B cell (primary cell): ENCODE measurements at regions not wholly inside any gene's neighbourhood (a gene's known extent, or its start where the extent isn't known, plus 50 kb on each side); places are given as distances from the start of the nearest gene placed in this dataset.

Experiments used
- ATAC-seq: fragments of 200-7000 bp; cut with Tn5 transposase; one replicate; pipeline ENCODE4 v1.10.0; 2021; ENCODE audit warnings: low read depth, mild to moderate bottlenecking, moderate number of reproducible peaks, moderate library complexity
- CTCF ChIA-PET: fragments of 350-600 bp; sonication (Branson Sonifier 250); formaldehyde crosslinking; loops from one replicate; lab custom pipeline; 2021; ENCODE audit warnings: antibody characterized with exemption, inconsistent platforms; lab: Charles Lee
- POLR2A ChIA-PET: fragments of 350-600 bp; sonication (Branson Sonifier 250); formaldehyde crosslinking; loops from one replicate; lab custom pipeline; 2021; ENCODE audit warnings: antibody characterized with exemption; lab: Charles Lee
- DNase-seq: peaks from one replicate; pipeline ENCODE4 v3.0.0; 2013
- H2AFZ ChIP-seq: 2 replicates; pipeline ENCODE4 v1.6.1; 2012; ENCODE audit warnings: mild to moderate bottlenecking, low read depth, low read length; ENCODE audit not compliant: insufficient read depth, poor library complexity, severe bottlenecking
- H3K27ac ChIP-seq, 2 donors: 1 replicate in 1 of 2; 2 replicates in 1 of 2; pipeline ENCODE4 v1.5.1; 2012 to 2013; ENCODE audit warnings: low read length in 2 of 2, mild to moderate bottlenecking in 2 of 2, moderate library complexity in 1 of 2
- H3K27me3 ChIP-seq, 4 experiments: fragments of 200-600 bp in 1 of 4; sonication (generic) in 1 of 4; replicated peaks in 1 of 4; 1 replicate in 2 of 4; 2 replicates in 2 of 4; pipeline versions ENCODE4 v1.6.1 to v1.7.0; 2013 to 2016; ENCODE audit warnings: low read length in 3 of 4, mild to moderate bottlenecking in 2 of 4, mixed read lengths in 1 of 4, moderate library complexity in 1 of 4; ENCODE audit not compliant: insufficient read depth in 4 of 4, control insufficient read depth in 3 of 4; ENCODE audit errors: control extremely low read depth in 1 of 4
- H3K36me3 ChIP-seq, 2 experiments: replicated peaks in 1 of 2; 1 replicate in 1 of 2; 2 replicates in 1 of 2; pipeline versions ENCODE4 v1.6.1 to v1.7.1; 2013; ENCODE audit warnings: low read length in 1 of 2; ENCODE audit not compliant: insufficient read depth in 2 of 2, control insufficient read depth in 1 of 2; ENCODE audit errors: control extremely low read depth in 1 of 2, extremely low read depth in 1 of 2
- H3K4me1 ChIP-seq, 2 donors: fragments of 200-600 bp in 1 of 2; sonication (generic) in 1 of 2; 1 replicate in 1 of 2; 2 replicates in 1 of 2; pipeline versions ENCODE4 v1.5.1 to v1.6.1; 2013 to 2017; ENCODE audit warnings: low read length in 2 of 2; ENCODE audit not compliant: control insufficient read depth in 2 of 2, insufficient read depth in 2 of 2
- H3K4me2 ChIP-seq: replicated peaks from 2 replicates; pipeline ENCODE3; 2012; ENCODE audit warnings: mild to moderate bottlenecking, low read depth, low read length; ENCODE audit not compliant: poor library complexity, severe bottlenecking
- H3K4me3 ChIP-seq, 5 experiments: fragments of 200-600 bp in 1 of 5; sonication (generic) in 1 of 5; 1 replicate in 3 of 5; 2 replicates in 2 of 5; pipeline versions ENCODE4 v1.5.1 to v1.7.0; 2011 to 2016; ENCODE audit warnings: low read length in 4 of 5, mild to moderate bottlenecking in 4 of 5, low read depth in 2 of 5, control low read depth in 1 of 5, moderate library complexity in 1 of 5; ENCODE audit not compliant: insufficient read depth in 1 of 5; ENCODE audit errors: control extremely low read depth in 1 of 5, extremely low read depth in 1 of 5
- H3K79me2 ChIP-seq: fragments of 200-600 bp; sonication (generic); one replicate; pipeline ENCODE4 v1.6.0; 2016; ENCODE audit warnings: low read length; ENCODE audit not compliant: control insufficient read depth, insufficient read depth
- H3K9ac ChIP-seq: fragments of 200-600 bp; sonication (generic); 2 replicates; pipeline ENCODE4 v1.6.1; 2017; ENCODE audit warnings: mild to moderate bottlenecking, low read length, moderate library complexity
- H3K9me3 ChIP-seq, 3 donors: one replicate each; pipeline versions ENCODE4 v1.6.1 to v1.7.1; 2013; ENCODE audit warnings: low read length in 2 of 3; ENCODE audit not compliant: control insufficient read depth in 2 of 3, insufficient read depth in 1 of 3; ENCODE audit errors: control extremely low read depth in 1 of 3
- H4K20me1 ChIP-seq: 2 replicates; pipeline ENCODE4 v1.6.0; 2012; ENCODE audit warnings: mild to moderate bottlenecking, low read length; ENCODE audit not compliant: insufficient read depth, control insufficient read depth, poor library complexity, severe bottlenecking
- H3K27ac Mint-ChIP-seq: one replicate; pipeline ENCODE4 v1.8.0; 2021; ENCODE audit warnings: mixed read lengths
- H3K27me3 Mint-ChIP-seq: one replicate; pipeline ENCODE4 v1.8.0; 2021; ENCODE audit warnings: mixed read lengths
- H3K4me1 Mint-ChIP-seq: one replicate; pipeline ENCODE4 v1.8.0; 2021; ENCODE audit warnings: mixed read lengths
- H3K4me3 Mint-ChIP-seq: one replicate; pipeline ENCODE4 v1.8.0; 2021; ENCODE audit warnings: mixed read lengths
- H3K9me3 Mint-ChIP-seq: one replicate; pipeline ENCODE4 v1.8.0; 2022; ENCODE audit warnings: mixed read lengths; ENCODE audit not compliant: insufficient read depth
- EZH2 ChIP-seq: IDR thresholded peaks from 2 replicates; pipeline ENCODE4 v1.6.1; 2012; ENCODE audit warnings: borderline replicate concordance, low read depth, mild to moderate bottlenecking, moderate library complexity, low read length; ENCODE audit not compliant: insufficient read depth, poor library complexity, severe bottlenecking
- WGBS: methylation state at CpG from one replicate; pipeline ENCODE4 v1.1.5; 2013; ENCODE audit warnings: missing lambda C conversion rate; ENCODE audit not compliant: insufficient coverage; 5-methylcytosine and 5-hydroxymethylcytosine counted together
- intact Hi-C: fragments of 100-400 bp; cut with micrococcal nuclease; formaldehyde crosslinking; loops from one replicate; pipeline ENCODE4 v1.10.0; 2022
- TF ChIP-seq, protein P1 (sequence below): fragments of 200-600 bp; IDR thresholded peaks from one replicate; pipeline ENCODE4 v1.8.0; 2022; ENCODE audit warnings: antibody characterized with exemption, mild to moderate bottlenecking

GRCh38 chr3:118298133-118298532 lies 736.5 kb downstream of the IGSF11 start:
- no peaks in the 10 kb centered on the region for H4K20me1 ChIP-seq
- Mint-ChIP-seq H3K4me3 (no peak overlapping the region), H3K9me3 (no peaks in the 10 kb centered on the region), H3K27me3 (no peaks in the 10 kb centered on the region), H3K4me1 (no peaks in the 10 kb centered on the region), H3K27ac (no peak overlapping the region)
- no peaks in the 10 kb centered on the region for H3K27me3 ChIP-seq
- ATAC-seq (no peak), DNase-seq (no peak)
- CTCF ChIA-PET, result no interaction called here
- no peak overlapping the region for H2AFZ ChIP-seq
- no peak overlapping the region for H3K4me2 ChIP-seq
- H3K9ac ChIP-seq, result no peak overlapping the region
- no peak overlapping the region for H3K27ac ChIP-seq
- H3K79me2 ChIP-seq, result no peaks in the 10 kb centered on the region
- no peak for TF ChIP-seq EZH2
- TF ChIP-seq, protein P1, sequence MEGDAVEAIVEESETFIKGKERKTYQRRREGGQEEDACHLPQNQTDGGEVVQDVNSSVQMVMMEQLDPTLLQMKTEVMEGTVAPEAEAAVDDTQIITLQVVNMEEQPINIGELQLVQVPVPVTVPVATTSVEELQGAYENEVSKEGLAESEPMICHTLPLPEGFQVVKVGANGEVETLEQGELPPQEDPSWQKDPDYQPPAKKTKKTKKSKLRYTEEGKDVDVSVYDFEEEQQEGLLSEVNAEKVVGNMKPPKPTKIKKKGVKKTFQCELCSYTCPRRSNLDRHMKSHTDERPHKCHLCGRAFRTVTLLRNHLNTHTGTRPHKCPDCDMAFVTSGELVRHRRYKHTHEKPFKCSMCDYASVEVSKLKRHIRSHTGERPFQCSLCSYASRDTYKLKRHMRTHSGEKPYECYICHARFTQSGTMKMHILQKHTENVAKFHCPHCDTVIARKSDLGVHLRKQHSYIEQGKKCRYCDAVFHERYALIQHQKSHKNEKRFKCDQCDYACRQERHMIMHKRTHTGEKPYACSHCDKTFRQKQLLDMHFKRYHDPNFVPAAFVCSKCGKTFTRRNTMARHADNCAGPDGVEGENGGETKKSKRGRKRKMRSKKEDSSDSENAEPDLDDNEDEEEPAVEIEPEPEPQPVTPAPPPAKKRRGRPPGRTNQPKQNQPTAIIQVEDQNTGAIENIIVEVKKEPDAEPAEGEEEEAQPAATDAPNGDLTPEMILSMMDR, result no peak
- H3K36me3 ChIP-seq, result no peaks in the 10 kb centered on the region
- no peaks in the 10 kb centered on the region for H3K9me3 ChIP-seq
- no peak overlapping the region for H3K4me3 ChIP-seq
- no peaks in the 10 kb centered on the region for H3K4me1 ChIP-seq
- intact Hi-C loops, result no loop called here
- POLR2A ChIA-PET, result no interaction called here

DNA sequence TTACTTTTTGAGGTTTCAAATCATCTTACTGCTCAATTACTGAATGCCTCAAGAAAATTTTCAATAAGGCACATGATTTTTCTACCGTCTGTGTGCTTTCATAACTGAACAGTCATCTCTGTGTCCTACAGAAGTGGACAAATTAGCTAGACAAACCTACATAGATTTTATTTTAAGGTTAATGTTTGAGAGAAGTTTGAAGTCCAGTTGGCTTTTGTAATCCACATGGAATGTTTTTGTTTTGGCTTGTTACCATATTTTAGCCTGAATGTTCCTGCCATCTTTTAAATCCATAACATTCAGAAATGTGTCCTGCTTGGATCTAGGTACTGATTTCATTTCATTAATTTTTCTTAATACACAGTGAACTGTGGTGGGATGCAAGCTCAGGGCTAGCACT lies 730.1 kb downstream of the IGSF11 start:
- no peaks in the 10 kb centered on the region for H3K9me3 ChIP-seq
- no peak for ATAC-seq
- POLR2A ChIA-PET, result no interaction called here
- no peaks in the 10 kb centered on the region for H3K4me1 ChIP-seq
- H3K4me3 ChIP-seq, result no peak overlapping the region
- H3K27ac ChIP-seq, result no peak overlapping the region
- no peak overlapping the region for H3K4me3 Mint-ChIP-seq
- H3K4me1 Mint-ChIP-seq, result no peaks in the 10 kb centered on the region
- H2AFZ ChIP-seq, result no peak overlapping the region
- no peak overlapping the region for H3K27ac Mint-ChIP-seq
- H4K20me1 ChIP-seq, result no peaks in the 10 kb centered on the region
- H3K9me3 Mint-ChIP-seq, result no peaks in the 10 kb centered on the region
- no CpG with 5 or more reads among the region's 1 CpG for WGBS
- no peak overlapping the region for H3K9ac ChIP-seq
- no peaks in the 10 kb centered on the region for H3K27me3 ChIP-seq
- H3K4me2 ChIP-seq, result no peak overlapping the region
- CTCF ChIA-PET, result no interaction called here
- intact Hi-C loops, result no loop called here
- no peaks in the 10 kb centered on the region for H3K36me3 ChIP-seq
- DNase-seq, result no peak
- TF ChIP-seq EZH2, result no peak
- TF ChIP-seq, protein P1, result no peak
- no peaks in the 10 kb centered on the region for H3K27me3 Mint-ChIP-seq
- no peaks in the 10 kb centered on the region for H3K79me2 ChIP-seq
